ENCODE measurements at regions not wholly inside any gene's neighbourhood (a gene's known extent, or its start where the extent isn't known, plus 50 kb on each side); places are given as distances from the start of the nearest gene placed in this dataset.

DNA sequence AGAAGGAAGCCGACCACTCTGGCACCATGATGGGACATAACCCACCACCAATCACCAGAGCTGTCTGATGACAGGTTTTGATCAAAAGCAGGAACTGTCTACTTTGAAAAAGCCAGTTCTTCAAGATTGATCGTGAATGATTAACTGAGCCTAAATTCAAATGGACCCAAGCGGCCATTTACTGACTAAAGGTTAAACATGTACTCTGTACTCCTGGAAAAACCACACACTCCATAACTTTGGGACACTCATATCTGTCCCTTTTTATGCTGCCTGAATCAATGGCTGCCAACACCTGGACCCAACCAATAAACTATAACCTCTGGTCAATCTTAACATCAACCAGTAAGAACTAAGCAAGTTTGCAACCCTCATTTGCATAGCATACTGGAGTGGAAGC lies 206.6 kb downstream of the URB2 start:
- Histone ChIP-seq H3K79me2 (ENCODE audit: control insufficient read depth in 1 of 2, insufficient read depth in 2 of 2, low read length in 2 of 2) (no peaks in the 10 kb centered on the region), H4K91ac (replicated peaks; ENCODE audit: insufficient read length, low read length) (no peak overlapping the region), H2BK20ac (ENCODE audit: low read length) (no peak overlapping the region), H3K4me2 (ENCODE audit: insufficient read depth in 1 of 2, low read depth in 2 of 2, low read length in 2 of 2) (no peak overlapping the region), H3K18ac (ENCODE audit: extremely low read depth, low read length) (no peak overlapping the region), H3K4me1 (replicated peaks in 1 of 4; ENCODE audit: control insufficient read depth in 3 of 4, insufficient read depth in 4 of 4, low read length in 3 of 4) (no peaks in the 10 kb centered on the region), H3K9ac (replicated peaks in 1 of 4; ENCODE audit: extremely low read depth in 1 of 4, low read depth in 3 of 4, low read length in 3 of 4) (no peak overlapping the region), H3K14ac (ENCODE audit: insufficient read length) (no peak overlapping the region), H3K36me3 (ENCODE audit: control insufficient read depth in 2 of 4, insufficient read depth in 4 of 4, low read length in 3 of 4) (no peaks in the 10 kb centered on the region), H3K23me2 (ENCODE audit: low read depth, low read length) (no peaks in the 10 kb centered on the region), H2BK12ac (ENCODE audit: low read depth, low read length) (no peak overlapping the region), H3K27me3 (replicated peaks in 1 of 4; ENCODE audit: control insufficient read depth in 3 of 4, extremely low read depth in 1 of 4, insufficient read depth in 3 of 4, low read length in 3 of 4) (no peaks in the 10 kb centered on the region), H2AK5ac (ENCODE audit: low read depth, low read length) (no peak overlapping the region), H2BK120ac (replicated peaks; ENCODE audit: low read depth, low read length) (no peak overlapping the region), H3K4me3 (ENCODE audit: extremely low read depth in 1 of 4, insufficient read depth in 2 of 4, low read depth in 3 of 4, low read length in 4 of 4) (no peak overlapping the region), H2BK15ac (ENCODE audit: low read length) (no peak overlapping the region), H3K27ac (ENCODE audit: low read depth, low read length) (no peak overlapping the region), H3K79me1 (ENCODE audit: low read depth, low read length) (no peaks in the 10 kb centered on the region), H2AFZ (ENCODE audit: low read length) (no peak overlapping the region), H3K9me3 (ENCODE audit: insufficient read depth in 2 of 2, low read depth in 1 of 2, low read length in 1 of 2) (no peaks in the 10 kb centered on the region), H3K23ac (ENCODE audit: insufficient read length) (no peak overlapping the region), H2BK5ac (ENCODE audit: low read depth, low read length) (no peak overlapping the region), H3K4ac (replicated peaks; ENCODE audit: insufficient read length, low read depth, low read length) (no peak overlapping the region), H4K20me1 (replicated peaks in 1 of 2; ENCODE audit: control insufficient read depth in 1 of 2, insufficient read depth in 2 of 2, low read length in 2 of 2) (no peaks in the 10 kb centered on the region), H4K5ac (ENCODE audit: insufficient read length, low read depth, low read length) (no peak overlapping the region), H3K56ac (replicated peaks; ENCODE audit: insufficient read length, low read depth, low read length) (no peak overlapping the region), H4K8ac (ENCODE audit: extremely low read depth, insufficient read depth, low read length) (no peak overlapping the region)
- DNase-seq (ENCODE audit: low read depth in 1 of 2, low spot score in 2 of 2) (no peak), FAIRE-seq (no peak)
- TF ChIP-seq TBP (IDR thresholded peaks at IDR 0.05; ENCODE audit: low read depth, low read length) = no peak
- ChIA-PET CTCF (ENCODE audit: partially characterized antibody) (no interaction called here), POLR2A (ENCODE audit: partially characterized antibody) (no interaction called here)
- 93% methylated on average over 3 of the region's 3 CpGs; no CpG with 5 or more reads in 1 of the 2 experiments for WGBS, 2 experiments (ENCODE audit: extremely low coverage in 1 of 2, insufficient coverage in 1 of 2, insufficient read length in 1 of 2, insufficient replicate concordance in 2 of 2, low coverage in 1 of 2, low lambda C conversion rate in 2 of 2, missing lambda C conversion rate in 1 of 2)
